Left ventricle myocardium inferior (tissue), 1 donor: ENCODE measurements at regions not wholly inside any gene's neighbourhood (a gene's known extent, or its start where the extent isn't known, plus 50 kb on each side); places are given as distances from the start of the nearest gene placed in this dataset.

ENCODE experiments used
- DNase-seq: peaks from one replicate; pipeline ENCODE4 v3.0.0-alpha.2; 2020
- H3K27ac ChIP-seq: fragments of 200-600 bp; replicated peaks from 2 replicates; pipeline ENCODE4 v1.8.0; 2021
- H3K27me3 ChIP-seq: fragments of 200-600 bp; 2 replicates; pipeline ENCODE4 v1.8.0; 2021; ENCODE audit warnings: low read depth
- H3K36me3 ChIP-seq: fragments of 200-600 bp; 2 replicates; pipeline ENCODE4 v1.8.0; 2021
- H3K4me1 ChIP-seq: fragments of 200-600 bp; 2 replicates; pipeline ENCODE4 v1.8.0; 2021
- H3K4me3 ChIP-seq: fragments of 200-600 bp; 2 replicates; pipeline ENCODE4 v1.8.0; 2021; ENCODE audit warnings: mild to moderate bottlenecking, moderate library complexity
- H3K9me3 ChIP-seq: fragments of 200-600 bp; replicated peaks from 2 replicates; pipeline ENCODE4 v1.8.0; 2021
- CTCF ChIP-seq: fragments of 200-600 bp; IDR thresholded peaks from 2 replicates; pipeline ENCODE4 v1.8.0; 2021; ENCODE audit warnings: antibody characterized with exemption, mild to moderate bottlenecking, borderline replicate concordance
- intact Hi-C: fragments of 100-400 bp; cut with micrococcal nuclease; formaldehyde crosslinking; loops from one replicate; pipeline ENCODE4 v1.11.0; 2022
- donor health status: DM: no; HTN: yes; CAD: no; lungs with severe emphysema.

DNA sequence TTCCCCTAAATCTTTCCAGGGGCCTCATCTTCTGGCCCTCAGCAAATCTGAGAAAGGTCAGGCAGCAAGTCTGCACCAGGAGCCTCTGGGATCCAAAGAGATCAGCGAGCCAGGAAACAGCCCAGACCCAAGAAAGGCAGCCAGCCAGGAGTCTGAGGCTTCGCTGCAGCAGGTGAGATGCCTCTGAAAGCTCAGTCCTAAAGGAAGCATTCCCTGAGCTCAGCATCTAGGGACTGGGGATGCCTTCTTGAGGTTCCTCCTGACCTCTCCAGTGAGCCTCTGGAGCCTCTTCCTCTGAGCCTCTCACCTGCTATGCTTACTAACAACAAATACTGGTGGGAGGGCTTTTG lies 118.8 kb upstream of the MAFB start:
- Histone ChIP-seq H3K9me3 (no peaks in the 10 kb centered on the region), H3K36me3 (no peaks in the 10 kb centered on the region), H3K27ac (no peak overlapping the region), H3K4me1 (no peaks in the 10 kb centered on the region), H3K4me3 (no peak overlapping the region), H3K27me3 (peaks cover 68% of the 10 kb centered on the region)
- no peak for DNase-seq
- intact Hi-C loops: no loop called here
- no peak for TF ChIP-seq CTCF

- no peak overlapping the region for H3K27ac ChIP-seq
- H3K4me1 ChIP-seq: no peaks in the 10 kb centered on the region
- no peak for DNase-seq
- no peaks in the 10 kb centered on the region for H3K36me3 ChIP-seq
- no peaks in the 10 kb centered on the region for H3K9me3 ChIP-seq
- intact Hi-C loops: no loop called here
- peaks cover 64% of the 10 kb centered on the region for H3K27me3 ChIP-seq
- no peak for TF ChIP-seq CTCF
- H3K4me3 ChIP-seq: no peak overlapping the region
Measured at GRCh38 chr20:40808936-40809335, 119.9 kb upstream of the MAFB start.

DNA sequence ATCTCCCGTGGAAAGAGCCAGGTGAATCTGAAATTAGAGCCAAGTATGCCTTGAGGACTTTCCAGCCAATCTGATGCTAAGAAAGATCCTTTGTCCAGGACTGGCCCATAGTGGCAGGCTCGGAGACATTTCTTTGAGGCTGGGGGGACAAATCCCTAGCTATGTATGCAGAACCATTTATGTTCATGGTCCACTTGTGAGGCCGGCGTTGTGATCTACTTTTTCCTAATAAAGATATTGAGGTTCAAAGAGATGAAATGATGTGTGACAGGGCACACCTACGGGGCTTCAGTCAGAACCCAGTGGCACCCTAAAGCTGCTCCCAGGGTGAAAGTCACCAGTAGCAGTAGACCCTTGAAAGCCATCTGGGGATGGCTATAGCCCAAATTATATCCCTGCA lies 120.3 kb upstream of the MAFB start:
- intact Hi-C loops: no loop called here
- H3K4me3 ChIP-seq: no peak overlapping the region
- no peaks in the 10 kb centered on the region for H3K4me1 ChIP-seq
- H3K27me3 ChIP-seq: peaks cover 62% of the 10 kb centered on the region
- no peaks in the 10 kb centered on the region for H3K9me3 ChIP-seq
- no peak for TF ChIP-seq CTCF
- DNase-seq: no peak
- no peak overlapping the region for H3K27ac ChIP-seq
- H3K36me3 ChIP-seq: no peaks in the 10 kb centered on the region

GRCh38 chr20:40810332-40811000 lies 121.4 kb upstream of the MAFB start:
- no peak overlapping the region for H3K4me3 ChIP-seq

GRCh38 chr20:40811004-40811403 lies 122.0 kb upstream of the MAFB start:
- no peaks in the 10 kb centered on the region for H3K9me3 ChIP-seq
- no peaks in the 10 kb centered on the region for H3K4me1 ChIP-seq
- no peak for TF ChIP-seq CTCF
- H3K4me3 ChIP-seq: no peak overlapping the region
- no peak for DNase-seq
- intact Hi-C loops: no loop called here
- H3K27ac ChIP-seq: no peak overlapping the region
- H3K27me3 ChIP-seq: peaks cover 56% of the 10 kb centered on the region
- no peaks in the 10 kb centered on the region for H3K36me3 ChIP-seq

More at GRCh38 chr20:40810332-40811000, 121.4 kb upstream of the MAFB start:
- H3K27me3 ChIP-seq: peaks cover 60% of the 10 kb centered on the region
- no peaks in the 10 kb centered on the region for H3K4me1 ChIP-seq
- no peak overlapping the region for H3K27ac ChIP-seq
- intact Hi-C loops: no loop called here
- no peaks in the 10 kb centered on the region for H3K36me3 ChIP-seq
- H3K9me3 ChIP-seq: no peaks in the 10 kb centered on the region
- no peak for TF ChIP-seq CTCF
- DNase-seq: no peak
